Endometrium (tissue), 2 donors: ENCODE measurements at regions not wholly inside any gene's neighbourhood (a gene's known extent, or its start where the extent isn't known, plus 50 kb on each side); places are given as distances from the start of the nearest gene placed in this dataset.

Source experiments
- FAIRE-seq: peaks from 2 replicates; lab custom pipeline; 2012; peaks lifted over from hg19 to GRCh38; lab: Jason Lieb, UNC
- donor health status: control.
- donor health status: control.

GRCh38 chr12:38139456-38139855 lies 177.1 kb upstream of the ALG10B start:
- no peak for FAIRE-seq

- FAIRE-seq = no peak
Observed at GRCh38 chr12:38141239-38141638, 175.3 kb upstream of the ALG10B start.

- FAIRE-seq = no peak
Observed at GRCh38 chr12:38141861-38142260, 174.7 kb upstream of the ALG10B start.

GRCh38 chr12:38142974-38143373 lies 173.6 kb upstream of the ALG10B start:
- FAIRE-seq = no peak

GRCh38 chr12:38144049-38144448 lies 172.5 kb upstream of the ALG10B start:
- FAIRE-seq = no peak

- FAIRE-seq = no peak
Observed at GRCh38 chr12:38144601-38145436, 171.8 kb upstream of the ALG10B start.

- FAIRE-seq = no peak
Observed at GRCh38 chr12:38149395-38150073, 167.0 kb upstream of the ALG10B start.

GRCh38 chr12:38151991-38152700 lies 164.4 kb upstream of the ALG10B start:
- no peak for FAIRE-seq

GRCh38 chr12:38152816-38153736 lies 163.5 kb upstream of the ALG10B start:
- no peak for FAIRE-seq

GRCh38 chr12:38153737-38154061 lies 162.9 kb upstream of the ALG10B start:
- FAIRE-seq = no peak

GRCh38 chr12:38154096-38155019 lies 162.2 kb upstream of the ALG10B start:
- no peak for FAIRE-seq

GRCh38 chr12:38155020-38155395 lies 161.6 kb upstream of the ALG10B start:
- no peak for FAIRE-seq

GRCh38 chr12:38155526-38156496 lies 160.8 kb upstream of the ALG10B start:
- FAIRE-seq = no peak

GRCh38 chr12:38156497-38157245 lies 159.9 kb upstream of the ALG10B start:
- no peak for FAIRE-seq

GRCh38 chr12:38157274-38157932 lies 159.2 kb upstream of the ALG10B start:
- FAIRE-seq = no peak

- FAIRE-seq = no peak
Observed at GRCh38 chr12:38157933-38158401, 158.6 kb upstream of the ALG10B start.

- FAIRE-seq = no peak
Observed at GRCh38 chr12:38158428-38159091, 158.0 kb upstream of the ALG10B start.

- FAIRE-seq = no peak
Observed at GRCh38 chr12:38159092-38159551, 157.5 kb upstream of the ALG10B start.
